Esophagus squamous epithelium (tissue), 4 donors: ENCODE measurements at regions not wholly inside any gene's neighbourhood (a gene's known extent, or its start where the extent isn't known, plus 50 kb on each side); places are given as distances from the start of the nearest gene placed in this dataset.

ENCODE experiments used
- CTCF ChIP-seq, 6 experiments: fragments of 450-650 bp in 4 of 6; fragments of 200-600 bp in 2 of 6; sonication (generic) in 2 of 6; IDR thresholded peaks; one replicate each; pipeline ENCODE4 v1.5.1; 2016 to 2019; ENCODE audit warnings: antibody characterized with exemption in 6 of 6, mild to moderate bottlenecking in 4 of 6, moderate library complexity in 4 of 6
- POLR2A ChIP-seq, 4 donors: fragments of 450-650 bp; IDR thresholded peaks; one replicate each; pipeline ENCODE4 v1.6.1; 2017; ENCODE audit warnings: antibody characterized with exemption in 4 of 4, mild to moderate bottlenecking in 4 of 4, moderate library complexity in 3 of 4

GRCh38 chr12:31801872-31802271 lies 73.1 kb upstream of the AMN1 start:
- TF ChIP-seq CTCF (IDR thresholded peaks at IDR 0.05) (no peak), POLR2A (IDR thresholded peaks at IDR 0.05) (no peak)
